ENCODE measurements at regions not wholly inside any gene's neighbourhood (a gene's known extent, or its start where the extent isn't known, plus 50 kb on each side); places are given as distances from the start of the nearest gene placed in this dataset.
"Not testable (repeated sequence)": the region's sequence is repeated elsewhere in the genome, so short reads cannot be mapped to it uniquely, and the experiment has no call there.

- no peak for DNase-seq
These were observed 1001.7 kb downstream of the PCDH17 start for GRCh38 chr13:58633226-58633625.

GRCh38 chr13:58655086-58655485 is 1023.5 kb downstream of the PCDH17 start:
- DNase-seq: no peak

GRCh38 chr13:58660826-58661225 is 1029.3 kb downstream of the PCDH17 start:
- DNase-seq: no peak

GRCh38 chr13:58666331-58666730 is 1034.8 kb downstream of the PCDH17 start:
- no peak for DNase-seq

- no peak for DNase-seq
These were observed 1035.6 kb downstream of the PCDH17 start for GRCh38 chr13:58667096-58667495.

GRCh38 chr13:58680115-58680514 is 1048.6 kb downstream of the PCDH17 start:
- DNase-seq: no peak

- no peak for DNase-seq
These were observed 1051.1 kb downstream of the PCDH17 start for GRCh38 chr13:58682616-58683015.

- no peak for DNase-seq
These were observed 1055.6 kb downstream of the PCDH17 start for GRCh38 chr13:58687148-58687547.

- no peak for DNase-seq
These were observed 1067.0 kb downstream of the PCDH17 start for GRCh38 chr13:58698531-58698930.

- DNase-seq: no peak
These were observed 1073.4 kb downstream of the PCDH17 start for GRCh38 chr13:58704953-58705352.

GRCh38 chr13:58706421-58706820 is 1074.9 kb downstream of the PCDH17 start:
- no peak for DNase-seq

- DNase-seq: no peak
These were observed 1080.6 kb downstream of the PCDH17 start for GRCh38 chr13:58712191-58712590.

- DNase-seq: not testable (repeated sequence)
These were observed 1082.5 kb downstream of the PCDH17 start for GRCh38 chr13:58714016-58714415.

- no peak for DNase-seq
These were observed 1089.7 kb downstream of the PCDH17 start for GRCh38 chr13:58721273-58721672.

- DNase-seq: no peak
These were observed 1096.6 kb downstream of the PCDH17 start for GRCh38 chr13:58728126-58728525.

GRCh38 chr13:58729361-58729760 is 1097.8 kb downstream of the PCDH17 start:
- DNase-seq: no peak

- DNase-seq: no peak
These were observed 1113.1 kb downstream of the PCDH17 start for GRCh38 chr13:58744686-58745085.

- DNase-seq: no peak
These were observed 1136.0 kb downstream of the PCDH17 start for GRCh38 chr13:58767566-58767965.

- DNase-seq: no peak
These were observed 1141.8 kb downstream of the PCDH17 start for GRCh38 chr13:58773280-58773859.

- DNase-seq: no peak
These were observed 1151.2 kb downstream of the PCDH17 start for GRCh38 chr13:58782736-58783135.

GRCh38 chr13:58792854-58793253 is 1161.3 kb downstream of the PCDH17 start:
- no peak for DNase-seq

GRCh38 chr13:58795715-58796114 is 1164.2 kb downstream of the PCDH17 start:
- no peak for DNase-seq

GRCh38 chr13:58804832-58805231 is 1173.3 kb downstream of the PCDH17 start:
- no peak for DNase-seq

- DNase-seq: no peak
These were observed 1174.9 kb downstream of the PCDH17 start for GRCh38 chr13:58806401-58806800.

- no peak for DNase-seq
These were observed 1192.2 kb downstream of the PCDH17 start for GRCh38 chr13:58823701-58824100.

GRCh38 chr13:58827904-58828303 is 1196.4 kb downstream of the PCDH17 start:
- no peak for DNase-seq
